HEK293T (cell line): ENCODE measurements at regions not wholly inside any gene's neighbourhood (a gene's known extent, or its start where the extent isn't known, plus 50 kb on each side); places are given as distances from the start of the nearest gene placed in this dataset.
"Not testable (repeated sequence)": the region's sequence is repeated elsewhere in the genome, so short reads cannot be mapped to it uniquely, and the experiment has no call there.

Source experiments
- CTCF ChIA-PET: fragments of 350-600 bp; formaldehyde crosslinking; extraction: SDS; loops from one replicate; lab custom pipeline; 2021; ENCODE audit warnings: antibody characterized with exemption, inconsistent platforms; lab: Yijun Ruan, JAX
- POLR2A ChIA-PET: fragments of 350-600 bp; formaldehyde crosslinking; extraction: SDS; loops from one replicate; lab custom pipeline; 2020; ENCODE audit warnings: antibody characterized with exemption, inconsistent platforms; lab: Yijun Ruan, JAX
- DNase-seq: peaks from one replicate; pipeline ENCODE4 v3.0.0; 2012; ENCODE audit warnings: mixed read lengths; ENCODE audit errors: extremely low spot score
- ARNT ChIP-seq: fragments of 450-650 bp; IDR thresholded peaks from 2 replicates; pipeline ENCODE4 v1.6.1; 2017; ENCODE audit warnings: mild to moderate bottlenecking
- BHLHE40 ChIP-seq: fragments of 450-650 bp; IDR thresholded peaks from 2 replicates; pipeline ENCODE4 v1.6.1; 2016; ENCODE audit warnings: mild to moderate bottlenecking, moderate library complexity, borderline replicate concordance
- CTBP1 ChIP-seq: fragments of 450-650 bp; IDR thresholded peaks from 2 replicates; pipeline ENCODE4 v1.6.1; 2016; ENCODE audit warnings: borderline replicate concordance
- ELF4 ChIP-seq: fragments of 450-650 bp; IDR thresholded peaks from 2 replicates; pipeline ENCODE4 v1.6.1; 2017; ENCODE audit warnings: antibody characterized with exemption
- FOXA1 ChIP-seq: fragments of 450-650 bp; IDR thresholded peaks from 2 replicates; pipeline ENCODE4 v1.6.1; 2016; ENCODE audit warnings: mild to moderate bottlenecking
- FOXK2 ChIP-seq: fragments of 450-650 bp; IDR thresholded peaks from 2 replicates; pipeline ENCODE4 v1.6.1; 2016; ENCODE audit warnings: mild to moderate bottlenecking
- FOXM1 ChIP-seq: fragments of 450-650 bp; IDR thresholded peaks from 2 replicates; pipeline ENCODE4 v1.6.1; 2017; ENCODE audit warnings: mild to moderate bottlenecking, borderline replicate concordance
- HDGF ChIP-seq: fragments of 450-650 bp; IDR thresholded peaks from 2 replicates; pipeline ENCODE4 v1.6.1; 2017; ENCODE audit warnings: antibody characterized with exemption, borderline replicate concordance
- L3MBTL2 ChIP-seq: fragments of 450-650 bp; conservative IDR thresholded peaks from 2 replicates; pipeline ENCODE4 v1.6.1; 2016; ENCODE audit warnings: mild to moderate bottlenecking
- LEF1 ChIP-seq: fragments of 450-650 bp; IDR thresholded peaks from 2 replicates; pipeline ENCODE4 v1.6.1; 2017; ENCODE audit warnings: mild to moderate bottlenecking, borderline replicate concordance
- NFRKB ChIP-seq: fragments of 450-650 bp; IDR thresholded peaks from 2 replicates; pipeline ENCODE4 v1.6.1; 2016; ENCODE audit warnings: mild to moderate bottlenecking, moderate library complexity
- SP1 ChIP-seq: fragments of 450-650 bp; IDR thresholded peaks from 2 replicates; pipeline ENCODE4 v1.6.1; 2017
- SUZ12 ChIP-seq: fragments of 450-650 bp; IDR thresholded peaks from 2 replicates; pipeline ENCODE4 v1.6.1; 2016; ENCODE audit warnings: mild to moderate bottlenecking
- TARDBP ChIP-seq: fragments of 450-650 bp; IDR thresholded peaks from 2 replicates; pipeline ENCODE4 v1.6.1; 2016
- ZNF384 ChIP-seq: fragments of 450-650 bp; IDR thresholded peaks from 2 replicates; pipeline ENCODE4 v1.6.1; 2016
- TF ChIP-seq, protein P1 (sequence below): fragments of 450-650 bp; IDR thresholded peaks from 2 replicates; pipeline ENCODE4 v1.6.1; 2016

GRCh38 chr10:21285207-21285606, 240.3 kb downstream of the SKIDA1 start:
- no peak for DNase-seq
- no peak for TF ChIP-seq ZNF384
- TF ChIP-seq TARDBP, result no peak
- TF ChIP-seq ELF4, result no peak
- no peak for TF ChIP-seq FOXM1
- no peak for TF ChIP-seq FOXK2
- TF ChIP-seq NFRKB, result no peak
- no peak for TF ChIP-seq HDGF
- POLR2A ChIA-PET, result no interaction called here
- CTCF ChIA-PET, result interaction anchor here (0.6 kb wide), 1 partner anchor 180 kb away, joined by 4 read pairs; no protein-coding TSS in a partner anchor

DNA sequence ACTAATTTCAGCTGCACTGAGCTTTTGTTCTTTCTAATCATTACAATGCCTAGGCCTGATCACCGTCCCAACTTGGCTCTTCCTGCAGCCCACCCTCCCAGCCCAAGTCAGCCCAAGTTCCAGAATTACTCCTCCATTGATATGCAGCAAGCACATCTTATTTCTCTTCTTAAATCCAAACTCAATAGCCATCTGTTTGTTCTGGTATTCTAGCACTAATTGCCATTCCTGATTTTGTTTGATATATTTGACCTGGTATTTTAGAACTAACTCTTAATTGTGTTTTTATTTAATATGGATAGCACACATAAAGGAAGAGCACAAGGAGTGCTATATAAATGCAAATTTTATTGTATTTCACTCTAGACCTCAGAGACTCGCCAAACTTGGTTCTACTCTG, 241.2 kb downstream of the SKIDA1 start:
- TF ChIP-seq, protein P1, sequence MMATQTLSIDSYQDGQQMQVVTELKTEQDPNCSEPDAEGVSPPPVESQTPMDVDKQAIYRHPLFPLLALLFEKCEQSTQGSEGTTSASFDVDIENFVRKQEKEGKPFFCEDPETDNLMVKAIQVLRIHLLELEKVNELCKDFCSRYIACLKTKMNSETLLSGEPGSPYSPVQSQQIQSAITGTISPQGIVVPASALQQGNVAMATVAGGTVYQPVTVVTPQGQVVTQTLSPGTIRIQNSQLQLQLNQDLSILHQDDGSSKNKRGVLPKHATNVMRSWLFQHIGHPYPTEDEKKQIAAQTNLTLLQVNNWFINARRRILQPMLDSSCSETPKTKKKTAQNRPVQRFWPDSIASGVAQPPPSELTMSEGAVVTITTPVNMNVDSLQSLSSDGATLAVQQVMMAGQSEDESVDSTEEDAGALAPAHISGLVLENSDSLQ, result no peak
- TF ChIP-seq CTBP1, result no peak
- TF ChIP-seq SP1, result no peak
- no peak for TF ChIP-seq HDGF
- no peak for TF ChIP-seq FOXK2
- no peak for TF ChIP-seq TARDBP
- TF ChIP-seq L3MBTL2, result no peak
- ChIA-PET POLR2A (no interaction called here), CTCF (interaction anchor here (0.6 kb wide), 1 partner anchor 14 kb away, joined by 3 read pairs; no protein-coding TSS in a partner anchor)
- no peak for DNase-seq

- POLR2A ChIA-PET, CTCF ChIA-PET, DNase-seq: not testable (repeated sequence)
Observed at GRCh38 chr10:21283053-21283452, 242.4 kb downstream of the SKIDA1 start.

DNA sequence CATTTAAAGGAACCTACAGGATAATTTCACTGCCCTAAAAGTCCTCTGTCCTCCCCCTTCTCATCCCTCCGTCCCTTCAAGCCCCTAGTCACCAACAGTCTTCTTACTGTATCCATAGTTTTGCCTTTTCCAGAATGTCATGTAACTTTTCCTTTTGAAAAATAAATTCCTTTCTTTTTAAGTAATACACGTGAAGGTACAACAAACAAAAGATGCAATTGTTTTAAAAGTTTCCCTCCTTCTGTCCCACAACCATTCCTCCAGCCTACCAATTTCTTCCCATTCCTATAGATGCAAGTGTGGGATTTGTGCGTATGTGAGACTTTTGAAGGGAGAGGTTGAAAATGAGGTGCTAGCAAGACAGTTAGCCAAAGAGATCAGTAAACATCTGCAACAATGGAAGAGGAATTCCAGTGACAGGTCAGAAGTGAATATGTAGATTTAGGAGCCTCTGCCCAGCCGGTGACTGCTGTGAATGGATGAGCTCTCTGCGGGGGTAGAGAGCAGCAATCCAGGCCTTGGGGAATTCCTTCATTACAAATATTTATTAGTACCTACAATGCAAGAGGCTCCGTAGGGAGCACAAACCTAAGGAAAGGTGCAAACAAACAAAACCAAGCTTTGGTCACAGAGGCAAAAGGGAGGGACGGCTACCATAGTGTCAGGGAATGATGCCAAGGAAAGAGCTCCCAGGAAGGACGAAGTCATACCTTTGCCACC, 243.6 kb downstream of the SKIDA1 start:
- POLR2A ChIA-PET, result no interaction called here
- TF ChIP-seq, protein P1, result no peak
- no peak for TF ChIP-seq HDGF
- TF ChIP-seq ARNT, result no peak
- no peak for TF ChIP-seq ZNF384
- no peak for TF ChIP-seq FOXM1
- TF ChIP-seq NFRKB, result no peak
- CTCF ChIA-PET, result no interaction called here
- no peak for DNase-seq

GRCh38 chr10:21280971-21281572, 244.4 kb downstream of the SKIDA1 start:
- DNase-seq, result no peak
- no peak for TF ChIP-seq LEF1
- TF ChIP-seq CTBP1, result no peak
- TF ChIP-seq FOXM1, result no peak
- CTCF ChIA-PET, result no interaction called here
- POLR2A ChIA-PET, result no interaction called here

- ChIA-PET POLR2A (no interaction called here), CTCF (interaction anchor here (0.6 to 1.4 kb wide), 2 partner anchors 183 to 213 kb away, joined by 5 to 6 read pairs; no protein-coding TSS in a partner anchor)
- TF ChIP-seq BHLHE40 (no peak), SP1 (no peak), SUZ12 (no peak), CTBP1 (no peak), L3MBTL2 (no peak), FOXK2 (no peak)
- DNase-seq, result no peak
Observed at GRCh38 chr10:21280037-21280436, 245.4 kb downstream of the SKIDA1 start.

DNA sequence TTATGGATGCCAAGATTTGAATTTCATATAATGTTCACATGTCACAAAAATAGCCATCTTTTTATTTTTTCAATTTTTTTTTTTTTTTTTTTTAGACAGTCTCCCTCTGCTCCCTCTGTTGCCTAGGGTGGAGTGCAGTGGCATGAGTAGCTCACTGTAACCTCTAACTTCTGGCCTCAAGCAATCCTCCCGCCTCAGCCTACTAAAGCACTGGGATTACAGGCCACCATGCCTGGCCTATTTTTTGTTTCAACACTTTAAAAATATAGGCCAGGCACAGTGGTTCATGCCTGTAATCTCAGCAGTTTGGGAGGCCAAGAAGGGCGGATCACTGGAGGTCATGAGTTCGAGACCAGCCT, 246.3 kb downstream of the SKIDA1 start:
- DNase-seq, result no peak
- ChIA-PET POLR2A (no interaction called here), CTCF (interaction anchor here (0.6 to 1.4 kb wide), 7 partner anchors 18 to 1324 kb away, joined by 3 to 8 read pairs (median 3); no protein-coding TSS in a partner anchor)
- no peak for TF ChIP-seq TARDBP
- TF ChIP-seq LEF1, result no peak
- TF ChIP-seq SP1, result no peak
- TF ChIP-seq FOXK2, result no peak
- TF ChIP-seq HDGF, result no peak
- no peak for TF ChIP-seq CTBP1
- no peak for TF ChIP-seq FOXA1
- no peak for TF ChIP-seq ZNF384
- TF ChIP-seq, protein P1, result no peak
- no peak for TF ChIP-seq ARNT
- no peak for TF ChIP-seq L3MBTL2
- TF ChIP-seq SUZ12, result no peak
- no peak for TF ChIP-seq NFRKB
- no peak for TF ChIP-seq BHLHE40
- TF ChIP-seq ELF4, result no peak
- no peak for TF ChIP-seq FOXM1
